ENCODE measurements at regions not wholly inside any gene's neighbourhood (a gene's known extent, or its start where the extent isn't known, plus 50 kb on each side); places are given as distances from the start of the nearest gene placed in this dataset. TPM values are rescaled to one million over a fixed set of nuclear protein-coding genes. Genes with fewer than 3 reads are reported as not detected.

- no peak overlapping the region for H3K4me3 ChIP-seq (ENCODE audit: low read depth, low read length, poor library complexity, severe bottlenecking)
- no peak overlapping the region for H2AFZ ChIP-seq (ENCODE audit: low read length)
- BruUV-seq (replicated peaks) = no TSS peak
- DNase-seq (ENCODE audit: low spot score) = no peak
- intact Hi-C loops (cut with micrococcal nuclease; ENCODE audit: unreplicated experiment) = no loop called here
- no peaks in the 10 kb centered on the region for H3K36me3 ChIP-seq (ENCODE audit: insufficient read depth, low read length)
- H3K79me2 ChIP-seq (ENCODE audit: insufficient read depth, low read depth, low read length) = no peaks in the 10 kb centered on the region
- ChIA-PET POLR2A (interaction anchor here (0.6 kb wide), 1 partner anchor 12 kb away, joined by 3 read pairs; no protein-coding TSS in a partner anchor), CTCF (ENCODE audit: unreplicated experiment) (no interaction called here)
- H3K27ac ChIP-seq (ENCODE audit: low read depth, low read length, poor library complexity, severe bottlenecking) = no peak overlapping the region
- H4K20me1 ChIP-seq (ENCODE audit: insufficient read depth, low read length) = no peaks in the 10 kb centered on the region
- no peak overlapping the region for H3K4me2 ChIP-seq (ENCODE audit: low read length)
- no peaks in the 10 kb centered on the region for H3K9me3 ChIP-seq (ENCODE audit: low read length)
- no peak for TF ChIP-seq EZH2phosphoT487 (IDR thresholded peaks at IDR 0.05; ENCODE audit: borderline replicate concordance, low read depth, low read length)
- TF ChIP-seq CTCF (conservative IDR thresholded peaks at IDR 0.05; ENCODE audit: low read length) = no peak
- no peaks in the 10 kb centered on the region for H3K4me1 ChIP-seq (ENCODE audit: insufficient read depth, low read length, poor library complexity, severe bottlenecking)
- no peaks in the 10 kb centered on the region for H3K9me2 ChIP-seq (ENCODE audit: insufficient read depth, low read length)
These were observed 57.7 kb upstream of the SPANXB1 start for GRCh38 chrX:140944710-140945109.

GRCh38 chrX:140948827-140949226 is 53.6 kb upstream of the SPANXB1 start:
- DNase-seq (ENCODE audit: low spot score) = no peak
- Histone ChIP-seq H3K79me2 (ENCODE audit: insufficient read depth, low read depth, low read length) (no peaks in the 10 kb centered on the region), H3K4me2 (ENCODE audit: low read length) (no peak overlapping the region), H3K36me3 (ENCODE audit: insufficient read depth, low read length) (no peaks in the 10 kb centered on the region), H3K9me2 (ENCODE audit: insufficient read depth, low read length) (no peaks in the 10 kb centered on the region), H3K4me1 (ENCODE audit: insufficient read depth, low read length, poor library complexity, severe bottlenecking) (no peaks in the 10 kb centered on the region), H3K4me3 (ENCODE audit: low read depth, low read length, poor library complexity, severe bottlenecking) (no peak overlapping the region), H3K27ac (ENCODE audit: low read depth, low read length, poor library complexity, severe bottlenecking) (no peak overlapping the region), H3K9me3 (ENCODE audit: low read length) (no peaks in the 10 kb centered on the region), H2AFZ (ENCODE audit: low read length) (no peak overlapping the region), H4K20me1 (ENCODE audit: insufficient read depth, low read length) (no peaks in the 10 kb centered on the region)
- TF ChIP-seq EZH2phosphoT487 (IDR thresholded peaks at IDR 0.05; ENCODE audit: borderline replicate concordance, low read depth, low read length) (no peak), CTCF (conservative IDR thresholded peaks at IDR 0.05; ENCODE audit: low read length) (no peak)
- ChIA-PET POLR2A (no interaction called here), CTCF (ENCODE audit: unreplicated experiment) (no interaction called here)
- BruUV-seq (replicated peaks) = no TSS peak
- intact Hi-C loops (cut with micrococcal nuclease; ENCODE audit: unreplicated experiment) = no loop called here

- no peak overlapping the region for H2AFZ ChIP-seq (ENCODE audit: low read length)
- no peak for DNase-seq (ENCODE audit: low spot score)
- ChIA-PET POLR2A (interaction anchor here (0.7 kb wide), 1 partner anchor 141 kb away, joined by 3 read pairs; no protein-coding TSS in a partner anchor), CTCF (ENCODE audit: unreplicated experiment) (no interaction called here)
- no peaks in the 10 kb centered on the region for H3K4me1 ChIP-seq (ENCODE audit: insufficient read depth, low read length, poor library complexity, severe bottlenecking)
- H3K9me3 ChIP-seq (ENCODE audit: low read length) = no peaks in the 10 kb centered on the region
- no peak overlapping the region for H3K27ac ChIP-seq (ENCODE audit: low read depth, low read length, poor library complexity, severe bottlenecking)
- intact Hi-C loops (cut with micrococcal nuclease; ENCODE audit: unreplicated experiment) = no loop called here
- no peaks in the 10 kb centered on the region for H3K36me3 ChIP-seq (ENCODE audit: insufficient read depth, low read length)
- no peaks in the 10 kb centered on the region for H3K9me2 ChIP-seq (ENCODE audit: insufficient read depth, low read length)
- BruUV-seq (replicated peaks) = no TSS peak
- no peaks in the 10 kb centered on the region for H4K20me1 ChIP-seq (ENCODE audit: insufficient read depth, low read length)
- TF ChIP-seq CTCF (conservative IDR thresholded peaks at IDR 0.05; ENCODE audit: low read length) (no peak), EZH2phosphoT487 (IDR thresholded peaks at IDR 0.05; ENCODE audit: borderline replicate concordance, low read depth, low read length) (no peak)
- H3K4me3 ChIP-seq (ENCODE audit: low read depth, low read length, poor library complexity, severe bottlenecking) = no peak overlapping the region
- no peaks in the 10 kb centered on the region for H3K79me2 ChIP-seq (ENCODE audit: insufficient read depth, low read depth, low read length)
- H3K4me2 ChIP-seq (ENCODE audit: low read length) = no peak overlapping the region
These were observed 53.2 kb upstream of the SPANXB1 start for GRCh38 chrX:140949233-140949632.

Small RNAs in the stretch of these regions (microRNA-seq; reads per million reads assigned to microRNA genes)
- gene MIR320D2 (ENCODE audit: borderline replicate concordance) = not detected

Small RNAs in the stretch of these regions (small RNA-seq; reads per million reads assigned to genes)
- gene MIR320D2 = not detected

All from OCI-LY7 (cell line).